VCaP (cell line): ENCODE measurements at regions not wholly inside any gene's neighbourhood (a gene's known extent, or its start where the extent isn't known, plus 50 kb on each side); places are given as distances from the start of the nearest gene placed in this dataset.
"Not testable (repeated sequence)": the region's sequence is repeated elsewhere in the genome, so short reads cannot be mapped to it uniquely, and the experiment has no call there.

Experiments used
- H3K27ac ChIP-seq: fragments of 450-650 bp; 2 replicates; pipeline ENCODE4 v1.5.1; 2017
- TF ChIP-seq, protein P1 (sequence below): fragments of 450-650 bp; conservative IDR thresholded peaks from 2 replicates; pipeline ENCODE4 v1.5.1; 2017; ENCODE audit warnings: mild to moderate bottlenecking, moderate library complexity

DNA sequence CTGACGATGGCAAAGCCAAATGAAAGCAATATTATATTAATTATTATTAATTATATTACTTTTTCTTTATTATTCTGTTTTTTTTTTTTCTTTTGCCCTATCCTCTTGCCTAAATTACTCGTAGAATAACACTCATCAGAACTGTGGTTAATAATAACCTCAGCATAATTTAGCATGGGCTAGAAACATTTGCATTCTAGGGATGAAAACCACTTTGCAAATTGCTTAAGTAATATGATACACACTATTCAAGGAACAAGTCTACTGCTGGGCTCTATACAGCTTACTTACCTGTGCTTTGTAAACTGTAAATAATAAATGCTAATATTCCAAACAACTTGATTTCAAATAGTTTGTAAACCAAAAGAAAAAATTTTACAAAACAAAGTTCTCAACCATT, 375.8 kb downstream of the HGF start:
- TF ChIP-seq, protein P1, sequence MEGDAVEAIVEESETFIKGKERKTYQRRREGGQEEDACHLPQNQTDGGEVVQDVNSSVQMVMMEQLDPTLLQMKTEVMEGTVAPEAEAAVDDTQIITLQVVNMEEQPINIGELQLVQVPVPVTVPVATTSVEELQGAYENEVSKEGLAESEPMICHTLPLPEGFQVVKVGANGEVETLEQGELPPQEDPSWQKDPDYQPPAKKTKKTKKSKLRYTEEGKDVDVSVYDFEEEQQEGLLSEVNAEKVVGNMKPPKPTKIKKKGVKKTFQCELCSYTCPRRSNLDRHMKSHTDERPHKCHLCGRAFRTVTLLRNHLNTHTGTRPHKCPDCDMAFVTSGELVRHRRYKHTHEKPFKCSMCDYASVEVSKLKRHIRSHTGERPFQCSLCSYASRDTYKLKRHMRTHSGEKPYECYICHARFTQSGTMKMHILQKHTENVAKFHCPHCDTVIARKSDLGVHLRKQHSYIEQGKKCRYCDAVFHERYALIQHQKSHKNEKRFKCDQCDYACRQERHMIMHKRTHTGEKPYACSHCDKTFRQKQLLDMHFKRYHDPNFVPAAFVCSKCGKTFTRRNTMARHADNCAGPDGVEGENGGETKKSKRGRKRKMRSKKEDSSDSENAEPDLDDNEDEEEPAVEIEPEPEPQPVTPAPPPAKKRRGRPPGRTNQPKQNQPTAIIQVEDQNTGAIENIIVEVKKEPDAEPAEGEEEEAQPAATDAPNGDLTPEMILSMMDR = no peak
- H3K27ac ChIP-seq = no peak overlapping the region

DNA sequence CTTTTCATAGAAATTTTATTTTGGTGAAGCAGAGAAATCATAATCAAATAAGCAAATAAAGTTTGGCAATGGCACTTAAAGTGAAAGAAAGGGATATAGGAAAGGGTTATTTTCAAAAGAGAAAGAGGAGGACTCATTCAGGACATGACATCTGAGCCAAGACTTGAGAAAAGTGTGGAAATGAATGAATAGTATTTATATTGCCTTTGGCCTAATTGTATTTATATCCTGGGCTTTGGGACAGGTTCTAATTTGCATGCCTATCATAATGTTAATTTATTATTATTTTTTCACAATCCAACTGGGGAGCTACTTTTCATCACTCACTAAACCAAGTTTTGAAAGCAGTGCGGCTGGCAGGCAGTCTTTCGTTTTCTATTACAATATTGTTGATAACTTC, 376.8 kb downstream of the HGF start:
- TF ChIP-seq, protein P1 = no peak
- H3K27ac ChIP-seq = no peak overlapping the region

DNA sequence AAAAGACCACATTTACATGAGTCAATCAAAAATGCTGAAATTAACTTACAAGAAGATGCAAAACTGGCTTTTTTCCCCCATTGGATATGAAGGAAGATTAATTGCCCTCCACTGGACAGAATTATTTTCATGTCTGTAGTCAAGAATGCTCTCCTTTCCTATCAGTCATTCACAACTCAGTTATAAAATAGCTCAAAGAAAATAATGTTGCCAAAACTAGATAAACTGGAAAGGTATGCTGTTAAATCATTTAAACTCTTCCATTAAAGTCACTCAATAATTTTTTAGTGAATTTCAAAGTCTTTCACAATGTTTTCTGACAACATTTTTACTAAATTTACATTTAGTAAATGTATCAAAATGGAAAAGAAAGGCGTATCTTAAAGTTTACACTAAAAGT, 384.5 kb downstream of the HGF start:
- TF ChIP-seq, protein P1 = no peak
- no peak overlapping the region for H3K27ac ChIP-seq

DNA sequence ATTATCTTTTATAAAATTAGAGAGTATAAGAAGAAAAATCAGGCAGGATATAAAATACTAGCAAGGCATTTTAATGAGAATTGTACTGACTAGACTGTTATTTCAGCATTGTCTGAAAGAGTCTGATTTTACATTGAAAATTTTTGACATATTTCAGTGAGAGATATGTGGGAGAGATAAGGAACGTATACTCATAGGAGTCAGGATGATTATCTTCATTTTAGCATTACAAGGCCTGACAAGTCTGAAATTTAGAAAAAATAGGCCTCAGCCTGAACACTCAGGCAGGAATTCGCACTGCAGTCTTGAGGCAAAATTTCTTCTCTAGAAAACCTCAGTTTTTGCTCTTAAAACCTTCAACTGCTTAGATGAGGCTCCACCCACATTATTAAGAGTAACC, 386.0 kb downstream of the HGF start:
- TF ChIP-seq, protein P1 = no peak
- no peak overlapping the region for H3K27ac ChIP-seq

DNA sequence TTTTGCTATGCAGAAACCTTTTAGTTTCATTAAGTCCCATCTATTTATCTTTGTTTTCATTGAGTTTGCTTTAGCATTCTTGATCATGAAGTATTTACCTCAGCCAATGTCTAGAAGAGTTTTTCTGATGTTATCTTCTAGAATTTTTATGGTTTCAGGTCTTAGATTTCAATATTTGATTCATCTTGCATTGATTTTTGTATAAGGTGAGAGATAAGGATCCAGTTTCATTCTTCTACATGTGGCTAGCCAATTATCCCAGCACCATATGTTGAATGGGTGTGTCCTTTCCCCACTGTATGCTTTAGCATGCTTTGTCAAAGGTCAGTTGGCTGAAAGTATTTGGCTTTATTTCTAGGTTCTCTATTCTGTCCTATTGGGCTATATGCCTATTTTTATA, 395.2 kb downstream of the HGF start:
- not testable (repeated sequence) for H3K27ac ChIP-seq

DNA sequence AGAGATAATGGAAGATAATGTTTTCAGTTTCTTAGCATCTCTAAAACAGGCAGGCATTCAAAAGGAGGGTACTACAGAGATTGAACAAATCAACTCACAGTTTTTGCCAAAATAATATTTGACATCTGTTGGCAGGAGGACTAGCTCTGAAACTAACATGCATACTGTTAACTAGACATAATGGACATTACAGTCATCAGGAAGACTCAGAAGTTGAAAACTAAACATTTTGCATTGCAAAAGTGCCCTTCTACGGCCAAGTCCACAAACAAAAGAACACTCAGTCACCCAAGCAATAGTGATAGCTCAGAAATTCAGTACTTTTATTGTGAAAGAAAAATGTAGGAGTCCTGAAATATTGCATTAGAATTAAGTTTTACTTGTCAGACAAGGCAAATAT, 399.0 kb downstream of the HGF start:
- TF ChIP-seq, protein P1 = no peak
- no peak overlapping the region for H3K27ac ChIP-seq

DNA sequence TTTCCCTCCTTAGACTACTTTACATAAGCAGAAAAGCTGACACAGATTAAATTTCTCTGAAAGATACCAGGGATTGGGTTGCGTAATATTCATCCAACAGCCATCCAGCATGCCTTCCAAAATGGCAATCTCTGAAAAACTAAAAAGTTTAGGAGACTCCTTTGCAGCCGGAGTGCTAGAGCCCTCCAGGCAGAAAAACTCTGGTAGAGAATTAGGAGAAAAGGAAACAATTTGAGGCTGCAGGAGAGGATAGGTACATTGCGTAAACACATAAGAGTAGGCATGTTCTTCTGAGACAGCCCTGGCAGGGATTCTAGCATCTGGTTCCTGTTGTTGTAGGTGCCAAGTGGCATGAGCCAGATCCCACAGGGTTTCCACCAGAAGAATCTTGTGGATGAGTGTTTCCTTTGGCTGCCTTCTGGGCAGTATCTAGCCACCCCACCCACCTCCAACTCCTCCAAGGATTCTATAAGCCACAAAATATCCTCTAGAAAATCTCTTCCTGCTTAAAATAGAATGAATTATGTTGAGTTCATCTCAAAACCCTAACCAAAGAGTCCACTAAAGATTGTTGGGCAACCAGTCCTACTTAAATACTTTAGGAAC, 402.4 kb downstream of the HGF start:
- H3K27ac ChIP-seq = no peak overlapping the region
- TF ChIP-seq, protein P1 = no peak

DNA sequence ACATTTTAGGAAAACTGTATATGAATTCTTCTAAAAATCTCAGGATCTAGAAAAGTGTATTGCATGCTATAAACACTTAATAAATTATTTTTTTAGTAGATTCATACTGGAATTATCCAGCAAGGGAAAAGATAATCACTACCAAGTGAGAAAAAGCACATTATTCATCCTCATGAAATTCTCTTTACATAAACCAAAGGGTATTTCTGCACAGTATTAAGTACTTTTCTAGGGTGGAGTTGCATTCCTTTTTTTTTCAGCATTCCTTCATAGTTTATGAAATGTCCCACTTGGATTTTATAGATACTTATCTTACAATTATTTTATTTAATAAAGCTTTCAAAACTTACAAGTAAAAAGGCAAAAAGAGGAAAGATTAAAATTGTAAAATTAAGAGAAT, 403.3 kb downstream of the HGF start:
- H3K27ac ChIP-seq = no peak overlapping the region
- TF ChIP-seq, protein P1 = no peak
